Lung (tissue), 11 donors: ENCODE measurements at regions not wholly inside any gene's neighbourhood (a gene's known extent, or its start where the extent isn't known, plus 50 kb on each side); places are given as distances from the start of the nearest gene placed in this dataset.

Experiments
- ATAC-seq: fragments of 200-7000 bp; cut with Tn5 transposase; one replicate; pipeline ENCODE4 v1.9.1; 2020; ENCODE audit warnings: moderate number of reproducible peaks; ENCODE audit not compliant: insufficient read depth, low FRiP score
- DNase-seq, 3 donors: peaks; one replicate each; pipeline ENCODE4 v3.0.0-alpha.2; 2013 to 2017
- H3K27ac ChIP-seq, 2 donors: one replicate each; pipeline ENCODE4 v1.5.1; 2013; ENCODE audit warnings: mild to moderate bottlenecking in 2 of 2, moderate library complexity in 2 of 2, control low read depth in 1 of 2, inconsistent platforms in 1 of 2, low read depth in 1 of 2, low read length in 1 of 2
- H3K27me3 ChIP-seq, 3 donors: one replicate each; pipeline ENCODE4 v1.5.1; 2013; ENCODE audit warnings: low read length in 2 of 3; ENCODE audit not compliant: control insufficient read depth in 3 of 3, insufficient read depth in 3 of 3
- H3K36me3 ChIP-seq, 4 donors: one replicate each; pipeline ENCODE4 v1.5.1; 2013; ENCODE audit warnings: low read length in 4 of 4, mild to moderate bottlenecking in 1 of 4, moderate library complexity in 1 of 4; ENCODE audit not compliant: control insufficient read depth in 4 of 4, insufficient read depth in 4 of 4
- H3K4me1 ChIP-seq, 5 donors: one replicate each; pipeline ENCODE4 v1.5.1; 2013; ENCODE audit warnings: low read length in 5 of 5, mild to moderate bottlenecking in 2 of 5, moderate library complexity in 1 of 5; ENCODE audit not compliant: control insufficient read depth in 5 of 5, insufficient read depth in 5 of 5
- H3K4me3 ChIP-seq: one replicate; pipeline ENCODE4 v1.5.1; 2013; ENCODE audit warnings: mild to moderate bottlenecking, control low read depth, moderate library complexity
- H3K9ac ChIP-seq, 2 donors: one replicate each; pipeline ENCODE4 v1.5.1; 2013; ENCODE audit warnings: low read length in 2 of 2, control low read depth in 1 of 2; ENCODE audit not compliant: insufficient read depth in 1 of 2
- H3K9me3 ChIP-seq, 4 donors: one replicate each; pipeline ENCODE4 v1.5.1; 2013; ENCODE audit warnings: low read length in 3 of 4, mild to moderate bottlenecking in 1 of 4, moderate library complexity in 1 of 4; ENCODE audit not compliant: control insufficient read depth in 4 of 4, insufficient read depth in 3 of 4
- CTCF ChIP-seq: IDR thresholded peaks from 2 replicates; pipeline ENCODE4 v1.5.1; 2012; ENCODE audit warnings: mild to moderate bottlenecking; ENCODE audit errors: control extremely low read depth, extremely low read depth
- WGBS, 2 donors: extraction: QIAGEN DNeasy Blood & Tissue Kit; methylation state at CpG; one replicate each; pipeline ENCODE4 v1.1.7; 2013; 5-methylcytosine and 5-hydroxymethylcytosine counted together
- donor health status: control.
- donor health status: control.
- donor health status: Bipolar disorder and iron deficiency.
- donor health status: healthy.
- donor health status: DM: yes; HTN: yes; CAD: no.

GRCh38 chr2:58895857-58896256 lies 654.7 kb upstream of the FANCL start:
- Histone ChIP-seq H3K9ac (no peak overlapping the region), H3K9me3 (peaks cover 0 to 2% (median 0%) of the 10 kb centered on the region in 4 donors), H3K36me3 (no peaks in the 10 kb centered on the region), H3K4me3 (no peak overlapping the region), H3K4me1 (no peaks in the 10 kb centered on the region), H3K27ac (no peak overlapping the region), H3K27me3 (no peaks in the 10 kb centered on the region)
- WGBS, 2 donors = 75 to 80% methylated on average over 4 of the region's 4 CpGs
- no peak for ATAC-seq
- no peak for DNase-seq
- no peak for TF ChIP-seq CTCF

GRCh38 chr2:58893656-58894351 lies 652.7 kb upstream of the FANCL start:
- Histone ChIP-seq H3K36me3 (no peaks in the 10 kb centered on the region), H3K4me3 (no peak overlapping the region), H3K4me1 (no peaks in the 10 kb centered on the region), H3K27ac (no peak overlapping the region), H3K27me3 (no peaks in the 10 kb centered on the region), H3K9ac (no peak overlapping the region), H3K9me3 (no peaks in the 10 kb centered on the region)
- WGBS, 2 donors = 68 to 80% methylated on average over 14 of the region's 14 CpGs
- DNase-seq = no peak
- no peak for ATAC-seq
- TF ChIP-seq CTCF = no peak

GRCh38 chr2:58891828-58892377 lies 650.8 kb upstream of the FANCL start:
- H3K9me3 ChIP-seq = no peaks in the 10 kb centered on the region
- 76 to 84% methylated on average over 4 of the region's 4 CpGs for WGBS, 2 donors
- DNase-seq = no peak
- H3K9ac ChIP-seq = no peak overlapping the region
- H3K4me3 ChIP-seq = no peak overlapping the region
- no peaks in the 10 kb centered on the region for H3K4me1 ChIP-seq
- no peaks in the 10 kb centered on the region for H3K36me3 ChIP-seq
- no peaks in the 10 kb centered on the region for H3K27me3 ChIP-seq
- no peak overlapping the region for H3K27ac ChIP-seq
- ATAC-seq = no peak
- TF ChIP-seq CTCF = no peak
